ENCODE measurements at regions not wholly inside any gene's neighbourhood (a gene's known extent, or its start where the extent isn't known, plus 50 kb on each side); places are given as distances from the start of the nearest gene placed in this dataset.

- Mint-ChIP-seq H3K36me3 (ENCODE audit: low read depth, unreplicated experiment) (no peaks in the 10 kb centered on the region), H3K27me3 (ENCODE audit: low read depth, unreplicated experiment) (no peaks in the 10 kb centered on the region), H3K4me1 (ENCODE audit: low read depth, unreplicated experiment) (peaks cover 16% of the 10 kb centered on the region), H3K4me3 (ENCODE audit: unreplicated experiment) (no peak overlapping the region), H3K9me3 (ENCODE audit: unreplicated experiment) (no peaks in the 10 kb centered on the region), H3K27ac (ENCODE audit: unreplicated experiment) (peak overlapping the region; percentile 35)
- Histone ChIP-seq H3K9ac (ENCODE audit: low read length) (peak overlapping the region; percentile 11), H3K27ac (ENCODE audit: low read depth, low read length) (no peak overlapping the region), H3K4me2 (ENCODE audit: low read length) (peak overlapping the region; percentile 34), H2AFZ (ENCODE audit: low read depth, low read length) (no peak overlapping the region), H4K20me1 (ENCODE audit: insufficient read depth, low read length) (no peaks in the 10 kb centered on the region), H3K36me3 (ENCODE audit: insufficient read depth, low read length) (no peaks in the 10 kb centered on the region), H3K4me3 (ENCODE audit: insufficient read depth, low read depth, low read length) (no peak overlapping the region), H3K27me3 (ENCODE audit: insufficient read depth, low read length) (no peaks in the 10 kb centered on the region), H3K79me2 (ENCODE audit: insufficient read depth, low read length) (no peaks in the 10 kb centered on the region), H3K4me1 (ENCODE audit: insufficient read depth, low read length) (peaks cover 7% of the 10 kb centered on the region), H3K9me3 (ENCODE audit: insufficient read depth, low read depth, low read length) (no peaks in the 10 kb centered on the region)
- DNase-seq (ENCODE audit: low read depth) (peak; percentile 92), FAIRE-seq (peak; percentile 93)
- no peak for TF ChIP-seq EZH2 (IDR thresholded peaks at IDR 0.05; ENCODE audit: insufficient read depth, low read length)
- TF ChIP-seq, protein P1, sequence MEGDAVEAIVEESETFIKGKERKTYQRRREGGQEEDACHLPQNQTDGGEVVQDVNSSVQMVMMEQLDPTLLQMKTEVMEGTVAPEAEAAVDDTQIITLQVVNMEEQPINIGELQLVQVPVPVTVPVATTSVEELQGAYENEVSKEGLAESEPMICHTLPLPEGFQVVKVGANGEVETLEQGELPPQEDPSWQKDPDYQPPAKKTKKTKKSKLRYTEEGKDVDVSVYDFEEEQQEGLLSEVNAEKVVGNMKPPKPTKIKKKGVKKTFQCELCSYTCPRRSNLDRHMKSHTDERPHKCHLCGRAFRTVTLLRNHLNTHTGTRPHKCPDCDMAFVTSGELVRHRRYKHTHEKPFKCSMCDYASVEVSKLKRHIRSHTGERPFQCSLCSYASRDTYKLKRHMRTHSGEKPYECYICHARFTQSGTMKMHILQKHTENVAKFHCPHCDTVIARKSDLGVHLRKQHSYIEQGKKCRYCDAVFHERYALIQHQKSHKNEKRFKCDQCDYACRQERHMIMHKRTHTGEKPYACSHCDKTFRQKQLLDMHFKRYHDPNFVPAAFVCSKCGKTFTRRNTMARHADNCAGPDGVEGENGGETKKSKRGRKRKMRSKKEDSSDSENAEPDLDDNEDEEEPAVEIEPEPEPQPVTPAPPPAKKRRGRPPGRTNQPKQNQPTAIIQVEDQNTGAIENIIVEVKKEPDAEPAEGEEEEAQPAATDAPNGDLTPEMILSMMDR (IDR thresholded peaks at IDR 0.05; ENCODE audit: insufficient read depth, low read depth, low read length): no peak
Measured at GRCh38 chr6:113586413-113587077, 270.6 kb upstream of the MARCKS start.

GRCh38 chr6:113587078-113587699 lies 270.0 kb upstream of the MARCKS start:
- H2AFZ ChIP-seq (ENCODE audit: low read depth, low read length): no peak overlapping the region
- no peaks in the 10 kb centered on the region for H3K27me3 ChIP-seq (ENCODE audit: insufficient read depth, low read length)
- DNase-seq (ENCODE audit: low read depth): no peak
- no peak for FAIRE-seq
- H3K4me3 ChIP-seq (ENCODE audit: insufficient read depth, low read depth, low read length): no peak overlapping the region
- no peaks in the 10 kb centered on the region for H3K79me2 ChIP-seq (ENCODE audit: insufficient read depth, low read length)
- no peaks in the 10 kb centered on the region for H4K20me1 ChIP-seq (ENCODE audit: insufficient read depth, low read length)
- Mint-ChIP-seq H3K27me3 (ENCODE audit: low read depth, unreplicated experiment) (no peaks in the 10 kb centered on the region), H3K4me3 (ENCODE audit: unreplicated experiment) (no peak overlapping the region), H3K4me1 (ENCODE audit: low read depth, unreplicated experiment) (peaks cover 20% of the 10 kb centered on the region), H3K27ac (ENCODE audit: unreplicated experiment) (peak overlapping the region; percentile 81), H3K36me3 (ENCODE audit: low read depth, unreplicated experiment) (no peaks in the 10 kb centered on the region), H3K9me3 (ENCODE audit: unreplicated experiment) (no peaks in the 10 kb centered on the region)
- no peak for TF ChIP-seq EZH2 (IDR thresholded peaks at IDR 0.05; ENCODE audit: insufficient read depth, low read length)
- TF ChIP-seq, protein P1 (IDR thresholded peaks at IDR 0.05; ENCODE audit: insufficient read depth, low read depth, low read length): no peak
- no peak overlapping the region for H3K27ac ChIP-seq (ENCODE audit: low read depth, low read length)
- H3K36me3 ChIP-seq (ENCODE audit: insufficient read depth, low read length): no peaks in the 10 kb centered on the region
- H3K9ac ChIP-seq (ENCODE audit: low read length): peak overlapping the region; percentile 21
- peaks cover 12% of the 10 kb centered on the region for H3K4me1 ChIP-seq (ENCODE audit: insufficient read depth, low read length)
- no peaks in the 10 kb centered on the region for H3K9me3 ChIP-seq (ENCODE audit: insufficient read depth, low read depth, low read length)
- peak overlapping the region; percentile 34 for H3K4me2 ChIP-seq (ENCODE audit: low read length)

DNA sequence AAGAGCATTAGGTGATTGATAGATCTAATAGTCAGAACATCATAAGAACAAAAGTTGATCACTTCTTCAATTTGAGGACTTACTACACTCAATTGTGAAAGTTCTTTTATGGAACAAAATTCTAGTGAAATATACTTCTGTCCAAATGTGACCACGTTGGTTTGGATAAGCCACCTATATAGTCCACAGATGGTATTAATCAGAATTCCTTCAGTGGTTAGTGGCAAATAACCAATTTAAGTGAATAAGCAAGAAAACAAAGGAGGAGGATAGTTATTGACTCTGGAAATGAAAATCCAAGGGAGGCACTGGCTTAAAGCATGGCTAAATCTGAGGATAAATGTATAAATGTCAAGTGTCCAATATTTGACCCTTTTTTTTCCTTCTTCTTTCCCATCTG lies 268.5 kb upstream of the MARCKS start:
- peak; percentile 72 for FAIRE-seq
- no peak overlapping the region for H3K27ac Mint-ChIP-seq (ENCODE audit: unreplicated experiment)
- TF ChIP-seq EZH2 (IDR thresholded peaks at IDR 0.05; ENCODE audit: insufficient read depth, low read length): no peak
- TF ChIP-seq, protein P1 (IDR thresholded peaks at IDR 0.05; ENCODE audit: insufficient read depth, low read depth, low read length): no peak
- H3K27me3 Mint-ChIP-seq (ENCODE audit: low read depth, unreplicated experiment): no peaks in the 10 kb centered on the region
- Histone ChIP-seq H3K27me3 (ENCODE audit: insufficient read depth, low read length) (no peaks in the 10 kb centered on the region), H3K27ac (ENCODE audit: low read depth, low read length) (no peak overlapping the region), H3K9me3 (ENCODE audit: insufficient read depth, low read depth, low read length) (no peaks in the 10 kb centered on the region), H3K36me3 (ENCODE audit: insufficient read depth, low read length) (no peaks in the 10 kb centered on the region), H3K4me3 (ENCODE audit: insufficient read depth, low read depth, low read length) (no peak overlapping the region), H2AFZ (ENCODE audit: low read depth, low read length) (no peak overlapping the region), H3K9ac (ENCODE audit: low read length) (no peak overlapping the region), H4K20me1 (ENCODE audit: insufficient read depth, low read length) (no peaks in the 10 kb centered on the region), H3K4me2 (ENCODE audit: low read length) (no peak overlapping the region), H3K4me1 (ENCODE audit: insufficient read depth, low read length) (peaks cover 19% of the 10 kb centered on the region), H3K79me2 (ENCODE audit: insufficient read depth, low read length) (no peaks in the 10 kb centered on the region)
- peaks cover 25% of the 10 kb centered on the region for H3K4me1 Mint-ChIP-seq (ENCODE audit: low read depth, unreplicated experiment)
- no peak overlapping the region for H3K4me3 Mint-ChIP-seq (ENCODE audit: unreplicated experiment)
- no peaks in the 10 kb centered on the region for H3K9me3 Mint-ChIP-seq (ENCODE audit: unreplicated experiment)
- H3K36me3 Mint-ChIP-seq (ENCODE audit: low read depth, unreplicated experiment): no peaks in the 10 kb centered on the region
- DNase-seq (ENCODE audit: low read depth): peak; percentile 55
